Fibroblast of villous mesenchyme (primary cell): ENCODE measurements at regions not wholly inside any gene's neighbourhood (a gene's known extent, or its start where the extent isn't known, plus 50 kb on each side); places are given as distances from the start of the nearest gene placed in this dataset.

Experiments used
- DNase-seq: peaks from one replicate; pipeline ENCODE4 v3.0.0-alpha.2; 2010; ENCODE audit warnings: low read depth
- H3K4me3 ChIP-seq: 2 replicates; pipeline ENCODE4 v1.5.1; 2011; ENCODE audit warnings: low read depth, mild to moderate bottlenecking, low read length
- TF ChIP-seq, protein P1 (sequence below): IDR thresholded peaks from 2 replicates; pipeline ENCODE4 v1.5.1; 2012; ENCODE audit warnings: low read depth, mild to moderate bottlenecking, low read length; ENCODE audit not compliant: insufficient read depth

DNA sequence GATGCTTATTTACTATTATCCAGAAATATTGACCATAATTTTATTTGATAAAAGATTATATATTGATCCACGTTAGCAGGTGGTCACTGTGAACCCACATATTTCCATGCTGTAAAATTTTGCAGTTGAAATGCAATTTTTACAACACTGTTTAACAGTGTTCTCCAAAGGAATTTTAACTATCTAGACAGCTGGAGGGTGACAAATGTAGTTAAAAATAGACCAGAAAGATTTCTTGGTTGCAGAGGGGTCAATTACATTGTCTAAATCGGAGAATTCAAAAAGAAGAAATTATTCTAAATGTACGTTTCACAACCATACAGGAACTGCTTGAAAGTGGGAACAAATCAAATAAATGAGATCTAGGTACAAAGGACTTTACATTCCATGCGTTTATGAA is 625.2 kb upstream of the NCAM2 start:
- TF ChIP-seq, protein P1, sequence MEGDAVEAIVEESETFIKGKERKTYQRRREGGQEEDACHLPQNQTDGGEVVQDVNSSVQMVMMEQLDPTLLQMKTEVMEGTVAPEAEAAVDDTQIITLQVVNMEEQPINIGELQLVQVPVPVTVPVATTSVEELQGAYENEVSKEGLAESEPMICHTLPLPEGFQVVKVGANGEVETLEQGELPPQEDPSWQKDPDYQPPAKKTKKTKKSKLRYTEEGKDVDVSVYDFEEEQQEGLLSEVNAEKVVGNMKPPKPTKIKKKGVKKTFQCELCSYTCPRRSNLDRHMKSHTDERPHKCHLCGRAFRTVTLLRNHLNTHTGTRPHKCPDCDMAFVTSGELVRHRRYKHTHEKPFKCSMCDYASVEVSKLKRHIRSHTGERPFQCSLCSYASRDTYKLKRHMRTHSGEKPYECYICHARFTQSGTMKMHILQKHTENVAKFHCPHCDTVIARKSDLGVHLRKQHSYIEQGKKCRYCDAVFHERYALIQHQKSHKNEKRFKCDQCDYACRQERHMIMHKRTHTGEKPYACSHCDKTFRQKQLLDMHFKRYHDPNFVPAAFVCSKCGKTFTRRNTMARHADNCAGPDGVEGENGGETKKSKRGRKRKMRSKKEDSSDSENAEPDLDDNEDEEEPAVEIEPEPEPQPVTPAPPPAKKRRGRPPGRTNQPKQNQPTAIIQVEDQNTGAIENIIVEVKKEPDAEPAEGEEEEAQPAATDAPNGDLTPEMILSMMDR: no peak
- H3K4me3 ChIP-seq: no peak overlapping the region
- DNase-seq: no peak

- DNase-seq: no peak
- TF ChIP-seq, protein P1: no peak
- no peak overlapping the region for H3K4me3 ChIP-seq
Observed at GRCh38 chr21:20377250-20377649, 621.0 kb upstream of the NCAM2 start.

GRCh38 chr21:20388400-20388799 is 609.8 kb upstream of the NCAM2 start:
- no peak for DNase-seq
- TF ChIP-seq, protein P1: no peak
- H3K4me3 ChIP-seq: no peak overlapping the region

DNA sequence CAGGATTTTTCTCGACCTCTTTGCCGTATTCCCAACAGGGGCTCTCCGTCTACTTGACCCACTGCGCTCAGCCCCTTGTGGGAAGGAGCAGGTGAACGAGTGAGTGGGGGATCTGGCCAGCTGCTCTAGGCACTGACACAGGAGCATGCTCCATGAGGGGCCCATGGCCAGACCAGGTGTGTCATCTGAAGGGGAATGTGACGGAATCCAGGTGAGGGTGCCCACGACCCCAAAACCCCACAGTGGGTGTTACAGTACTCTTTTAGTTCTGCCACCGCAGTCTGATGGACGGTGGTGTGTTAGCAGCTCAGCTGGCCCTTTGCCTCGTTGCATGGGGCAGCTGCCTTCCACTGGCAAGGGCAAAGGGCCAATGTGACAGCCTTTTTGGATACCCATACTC is 601.4 kb upstream of the NCAM2 start:
- no peak overlapping the region for H3K4me3 ChIP-seq
- TF ChIP-seq, protein P1: no peak
- DNase-seq: no peak

GRCh38 chr21:20404915-20405314 is 593.3 kb upstream of the NCAM2 start:
- TF ChIP-seq, protein P1: no peak
- DNase-seq: no peak
- no peak overlapping the region for H3K4me3 ChIP-seq

DNA sequence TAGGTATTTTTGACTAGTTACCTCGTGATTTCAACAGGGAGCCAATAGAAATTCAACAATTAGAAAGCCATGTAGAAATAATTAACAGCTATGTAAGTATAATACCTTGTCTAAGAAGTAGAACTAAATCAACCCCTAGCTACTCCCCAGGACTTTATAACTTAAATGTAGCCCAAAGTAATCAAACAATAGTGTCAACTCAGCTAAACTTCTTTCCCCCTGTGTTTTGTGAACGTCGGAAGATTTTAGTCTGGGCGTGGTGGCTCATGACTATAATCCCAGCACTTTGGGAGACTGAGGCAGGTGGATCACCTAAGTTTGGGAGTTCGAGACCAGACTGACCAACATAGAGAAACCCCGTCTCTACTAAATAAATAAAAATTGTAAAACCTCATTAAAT is 579.9 kb upstream of the NCAM2 start:
- no peak for DNase-seq
- no peak overlapping the region for H3K4me3 ChIP-seq
- TF ChIP-seq, protein P1: no peak

DNA sequence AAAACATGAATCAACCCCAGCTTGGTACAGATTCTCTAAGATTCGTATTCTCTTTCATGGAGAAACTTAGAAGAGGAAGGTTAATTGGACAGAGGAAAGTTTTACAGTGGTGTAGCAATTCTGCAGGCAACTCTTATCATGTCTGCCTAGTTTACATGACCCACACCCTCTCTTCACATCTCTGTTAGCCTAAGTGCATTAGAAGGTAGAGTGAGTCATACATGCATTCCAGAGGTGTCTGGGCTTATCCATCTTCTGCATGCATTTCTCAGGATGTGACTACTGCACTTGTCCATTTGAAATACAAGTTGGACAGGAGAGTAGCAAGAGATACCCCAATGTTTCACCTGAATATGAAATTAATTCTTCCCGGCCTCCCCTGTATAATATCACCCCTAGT is 578.4 kb upstream of the NCAM2 start:
- no peak overlapping the region for H3K4me3 ChIP-seq
- DNase-seq: no peak
- TF ChIP-seq, protein P1: no peak
